Epithelial cell of prostate (primary cell): ENCODE measurements at regions not wholly inside any gene's neighbourhood (a gene's known extent, or its start where the extent isn't known, plus 50 kb on each side); places are given as distances from the start of the nearest gene placed in this dataset.

Experiments
- DNase-seq: peaks from one replicate; pipeline ENCODE4 v3.0.0-alpha.2; 2011; ENCODE audit warnings: low read depth, low spot score
- H3K27ac ChIP-seq: fragments of 450-650 bp; 2 replicates; pipeline ENCODE4 v1.5.1; 2017; ENCODE audit warnings: mild to moderate bottlenecking

- no peak for DNase-seq
- H3K27ac ChIP-seq: no peak overlapping the region
Observed at GRCh38 chr11:45371251-45372115, 85.3 kb upstream of the SYT13 start.

GRCh38 chr11:45369313-45369712 lies 83.2 kb upstream of the SYT13 start:
- no peak overlapping the region for H3K27ac ChIP-seq

DNA sequence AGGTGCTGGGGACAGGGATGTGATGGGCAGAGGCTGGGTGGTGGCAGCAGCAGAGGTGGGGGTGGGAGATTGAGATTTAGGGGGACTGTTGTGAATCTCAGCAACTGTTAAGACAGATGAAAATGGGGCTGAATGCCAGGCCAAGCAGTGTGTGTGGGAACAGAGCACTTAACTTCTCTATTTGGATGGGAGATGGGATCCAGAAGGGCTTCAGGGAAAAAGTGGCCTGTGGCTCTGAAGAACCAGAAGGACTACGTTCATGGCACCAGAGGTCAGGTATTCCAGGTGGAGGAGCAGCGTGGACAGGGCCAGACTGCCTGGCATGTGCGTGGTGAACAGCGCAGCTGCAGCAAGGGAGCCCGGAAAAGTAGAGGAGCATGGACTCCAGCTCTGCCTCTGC lies 82.6 kb upstream of the SYT13 start:
- no peak overlapping the region for H3K27ac ChIP-seq
- DNase-seq: no peak

More at GRCh38 chr11:45369313-45369712, 83.2 kb upstream of the SYT13 start:
- no peak for DNase-seq

GRCh38 chr11:45366619-45367190 lies 80.6 kb upstream of the SYT13 start:
- DNase-seq: no peak
- H3K27ac ChIP-seq: no peak overlapping the region

- no peak for DNase-seq
- H3K27ac ChIP-seq: no peak overlapping the region
Observed at GRCh38 chr11:45365961-45366618, 79.9 kb upstream of the SYT13 start.

DNA sequence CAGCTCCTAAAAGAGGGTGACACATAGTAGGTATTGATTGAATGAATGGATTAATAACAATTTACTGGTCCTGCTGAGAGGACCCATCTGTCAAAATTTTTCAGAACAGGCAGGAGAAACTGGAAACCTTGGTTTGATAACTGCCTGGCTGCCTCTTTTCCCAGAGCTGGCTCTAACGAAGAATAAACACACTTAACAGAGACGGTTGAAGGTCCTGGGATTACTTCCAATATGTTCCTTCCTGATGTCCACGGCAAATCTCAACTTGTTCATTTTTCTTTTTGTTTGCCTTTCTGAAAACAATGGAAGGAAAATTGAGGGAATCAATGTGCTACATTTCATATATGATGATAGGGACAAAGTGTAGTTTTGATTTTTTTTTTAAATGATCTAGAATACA lies 76.5 kb upstream of the SYT13 start:
- no peak overlapping the region for H3K27ac ChIP-seq
- no peak for DNase-seq

DNA sequence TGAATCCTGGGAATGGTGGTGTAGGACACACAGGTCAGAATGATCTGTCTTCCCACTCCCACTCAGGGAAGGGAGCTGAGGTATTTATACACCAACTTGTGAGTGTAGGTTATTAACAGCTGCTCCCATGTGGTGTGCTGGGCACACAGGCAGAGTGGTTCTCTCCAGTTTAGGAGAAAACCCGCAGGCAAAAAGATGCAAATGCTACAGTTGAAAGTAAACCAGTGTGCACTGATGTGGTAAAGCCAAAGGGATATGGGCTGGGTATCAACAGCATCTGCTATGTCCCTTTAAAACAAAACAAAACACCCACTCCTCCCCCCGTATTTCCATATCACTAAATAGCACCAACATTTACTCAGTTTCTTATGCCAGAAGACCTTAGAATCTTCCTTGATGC lies 75.4 kb upstream of the SYT13 start:
- DNase-seq: no peak

GRCh38 chr11:45355706-45356041 lies 69.5 kb upstream of the SYT13 start:
- DNase-seq: no peak
- H3K27ac ChIP-seq: no peak overlapping the region

More for the DNA sequence above, 75.4 kb upstream of the SYT13 start:
- no peak overlapping the region for H3K27ac ChIP-seq

DNA sequence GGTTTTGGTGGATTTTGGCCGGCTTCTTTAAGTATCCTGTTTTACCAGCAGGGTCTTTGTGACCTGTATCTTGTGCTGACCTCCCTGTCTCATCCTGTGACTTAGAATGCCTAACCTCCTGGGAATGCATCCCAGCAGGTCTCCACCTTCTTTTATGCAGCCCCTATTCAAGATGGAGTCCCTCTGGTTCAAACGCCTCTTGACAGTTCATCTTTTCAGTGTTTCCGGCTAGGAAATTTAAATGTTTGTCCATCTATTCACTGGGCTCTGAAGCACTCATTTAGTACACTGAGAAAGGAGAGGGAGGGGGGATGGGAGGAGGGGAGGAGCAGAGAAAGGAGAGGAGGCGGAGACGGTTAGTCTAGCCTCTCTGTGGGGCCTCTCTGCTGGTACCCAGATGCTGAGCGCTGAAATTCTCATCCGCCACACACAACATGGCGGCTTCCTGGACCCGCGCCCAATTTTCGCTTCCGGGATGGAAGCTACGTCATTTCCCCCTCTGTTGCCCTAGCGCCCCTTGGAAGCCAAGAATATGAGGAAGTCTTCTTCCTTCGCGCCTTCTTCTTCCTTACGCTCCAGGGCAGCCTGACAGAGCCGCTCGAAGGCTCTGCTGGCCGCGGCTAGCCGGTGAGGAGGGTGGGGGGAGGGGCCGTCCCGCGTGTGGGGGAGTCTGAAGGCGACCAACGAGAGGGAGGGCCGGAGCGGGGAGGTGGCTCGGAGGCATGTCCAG lies 69.0 kb upstream of the SYT13 start:
- no peak overlapping the region for H3K27ac ChIP-seq
- no peak for DNase-seq

DNA sequence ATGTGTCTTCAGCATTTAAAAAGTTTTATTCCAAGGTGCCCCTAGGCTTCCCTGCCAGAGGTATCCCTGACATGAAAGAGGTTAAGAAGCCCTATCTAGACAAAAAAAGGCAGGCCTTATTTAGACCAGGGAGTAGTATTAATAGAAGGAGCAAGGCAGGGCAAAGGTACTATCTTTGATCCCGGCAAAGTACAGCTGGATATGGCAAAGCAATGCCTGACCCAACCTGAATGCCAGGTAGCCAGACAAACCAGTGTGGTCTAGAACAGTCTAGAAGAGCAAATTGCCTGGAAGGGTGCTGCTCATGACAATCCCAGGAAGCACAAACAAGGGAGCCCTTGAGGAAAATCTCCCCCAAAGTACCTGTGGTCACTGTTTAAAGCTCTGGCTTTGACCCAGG lies 62.6 kb upstream of the SYT13 start:
- DNase-seq: no peak
- H3K27ac ChIP-seq: no peak overlapping the region

GRCh38 chr11:45347348-45348082 lies 61.4 kb upstream of the SYT13 start:
- H3K27ac ChIP-seq: no peak overlapping the region
- no peak for DNase-seq

- no peak overlapping the region for H3K27ac ChIP-seq
- no peak for DNase-seq
Observed at GRCh38 chr11:45345491-45345890, 59.4 kb upstream of the SYT13 start.

DNA sequence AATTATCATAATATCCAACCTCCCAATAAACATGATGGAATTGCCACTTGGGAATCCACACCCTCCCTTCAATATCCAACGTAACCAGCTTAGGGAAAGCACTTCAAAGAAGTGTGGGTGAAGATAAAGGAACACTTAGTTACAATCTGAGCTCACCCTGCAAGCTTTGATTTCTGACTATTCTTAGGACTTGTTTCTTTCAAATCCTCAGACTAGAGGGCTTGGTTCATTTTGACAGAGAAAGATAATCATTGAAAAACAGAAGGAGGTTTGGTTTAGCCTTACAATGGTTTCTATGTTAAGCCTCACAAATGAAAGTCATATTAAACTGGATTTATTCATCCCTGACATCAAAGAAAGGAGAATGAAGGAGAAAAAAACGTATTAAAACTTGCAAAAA lies 57.9 kb upstream of the SYT13 start:
- H3K27ac ChIP-seq: no peak overlapping the region
- DNase-seq: no peak

DNA sequence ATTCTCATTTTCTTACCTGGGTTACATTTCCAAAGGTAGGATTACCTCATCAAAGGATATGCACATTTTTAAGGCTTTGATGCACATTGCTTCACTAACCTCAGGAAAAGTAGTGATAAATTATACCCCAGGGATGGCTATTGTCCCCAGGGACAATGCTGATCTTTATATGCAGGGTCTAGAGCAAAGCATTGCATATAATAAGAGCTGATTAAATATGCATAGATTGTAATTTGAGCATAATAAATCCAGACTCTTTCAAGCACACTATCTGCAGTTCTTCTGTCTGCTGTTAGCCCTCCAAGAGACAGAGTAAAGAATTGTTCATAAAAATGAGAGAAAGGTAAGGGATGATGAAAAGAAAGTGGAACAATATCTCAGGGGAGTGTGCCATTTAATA lies 57.3 kb upstream of the SYT13 start:
- no peak for DNase-seq
- H3K27ac ChIP-seq: no peak overlapping the region

DNA sequence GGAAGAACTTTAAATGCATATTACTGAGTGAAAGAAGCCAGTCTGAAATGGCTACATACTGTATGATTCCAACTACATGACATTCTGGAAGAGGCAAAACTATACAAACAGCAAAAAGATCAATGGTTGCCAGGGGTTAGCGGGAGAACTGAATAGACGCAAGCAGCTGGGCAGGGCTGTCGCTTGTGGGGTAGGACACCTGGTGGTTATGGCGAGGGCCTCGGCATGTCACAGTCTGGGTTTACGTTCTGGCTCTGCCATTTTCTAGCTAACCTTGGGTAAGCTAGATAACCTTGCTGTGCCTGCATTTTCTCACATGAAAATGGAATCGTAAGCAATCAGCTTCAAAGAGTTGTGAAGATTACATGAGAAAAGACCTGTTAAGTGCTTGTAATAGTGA lies 55.2 kb upstream of the SYT13 start:
- no peak overlapping the region for H3K27ac ChIP-seq
- no peak for DNase-seq

DNA sequence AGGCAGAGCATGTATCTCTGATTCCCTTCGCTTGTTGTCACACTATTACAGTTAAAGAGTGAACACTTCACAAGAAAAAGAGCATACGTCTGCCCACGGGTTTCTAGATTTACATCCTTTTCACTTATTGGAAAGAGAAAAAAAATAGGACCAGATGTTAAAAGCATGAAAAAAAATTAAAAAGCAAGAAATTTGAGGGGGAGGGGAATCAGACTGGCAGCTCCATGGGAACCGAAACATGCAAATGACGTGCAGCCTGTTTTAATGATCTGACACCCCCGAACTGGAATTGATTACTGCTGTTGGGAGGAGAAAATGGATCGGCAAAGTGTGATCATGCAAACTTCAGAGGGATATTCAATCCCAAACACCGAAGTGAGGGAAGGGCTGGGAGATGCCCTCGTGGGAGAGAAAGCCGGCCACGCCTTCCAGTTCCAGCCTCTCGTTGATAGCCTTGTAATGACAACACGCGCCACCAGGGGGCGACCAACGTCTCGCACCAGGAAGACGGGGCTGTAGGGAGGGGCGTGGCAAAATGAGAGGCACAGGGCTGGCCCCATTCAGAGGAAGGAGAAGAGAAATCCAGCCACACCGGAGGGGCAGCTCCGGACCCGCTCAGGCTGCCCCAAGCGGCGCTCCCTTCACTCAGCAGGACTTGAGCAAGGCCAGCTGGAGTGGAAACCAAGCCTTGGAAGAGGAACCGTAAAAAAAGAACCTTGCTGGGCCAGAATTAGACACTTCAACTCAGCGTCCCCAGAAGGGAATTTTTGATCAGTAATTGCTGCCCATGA lies 53.8 kb upstream of the SYT13 start:
- H3K27ac ChIP-seq: no peak overlapping the region
- DNase-seq: peak; percentile 22

DNA sequence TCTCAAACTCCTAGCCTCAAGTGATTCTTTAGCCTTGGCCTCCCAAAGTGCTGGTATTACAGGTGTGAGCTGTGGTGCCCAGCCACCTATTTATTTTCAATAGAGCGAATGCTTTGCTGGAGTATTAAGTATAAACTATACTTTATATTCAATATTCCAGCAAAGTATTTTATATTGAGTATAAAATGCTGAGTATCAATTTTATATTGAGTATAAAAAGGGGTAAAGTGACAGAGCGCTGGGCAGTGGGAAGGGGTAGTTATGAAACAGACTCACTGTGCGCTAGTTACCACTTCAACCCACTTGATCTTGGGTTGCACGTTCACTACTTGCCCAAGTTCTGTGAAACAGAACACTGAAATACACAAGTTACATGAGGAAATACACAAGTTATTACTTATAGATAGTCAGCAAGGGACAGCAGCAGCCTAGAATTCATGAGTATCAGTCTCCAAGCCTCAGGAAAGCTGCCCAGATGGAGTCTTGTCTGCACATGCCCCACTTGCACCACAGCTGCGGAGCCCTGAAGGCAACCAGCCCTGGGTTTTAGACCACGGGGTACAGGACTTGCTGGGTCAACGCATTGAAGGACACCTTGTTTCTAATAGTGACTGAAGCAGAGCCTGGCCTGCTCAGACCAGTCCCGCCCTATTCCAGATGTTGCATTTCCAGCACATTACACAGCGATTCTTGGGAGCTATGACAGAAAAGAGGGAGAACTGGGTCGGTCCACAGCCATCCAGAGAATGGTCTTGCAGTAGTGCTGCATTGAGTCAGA lies 51.6 kb upstream of the SYT13 start:
- no peak overlapping the region for H3K27ac ChIP-seq
- DNase-seq: no peak

- no peak overlapping the region for H3K27ac ChIP-seq
- DNase-seq: no peak
Observed at GRCh38 chr11:45336136-45336535, 50.0 kb upstream of the SYT13 start.
